BE2C (cell line): ENCODE measurements at regions not wholly inside any gene's neighbourhood (a gene's known extent, or its start where the extent isn't known, plus 50 kb on each side); places are given as distances from the start of the nearest gene placed in this dataset.

Experiments
- DNase-seq: peaks from one replicate; pipeline ENCODE4 v3.0.0-alpha.2; 2020
- H3K27me3 ChIP-seq: fragments of 250-450 bp; sonication (Bioruptor Pico); 2 replicates; pipeline ENCODE4 v1.5.1; 2020; ENCODE audit warnings: mild to moderate bottlenecking
- H3K36me3 ChIP-seq: fragments of 250-450 bp; sonication (Bioruptor Pico); 2 replicates; pipeline ENCODE4 v1.5.1; 2020; ENCODE audit warnings: mild to moderate bottlenecking
- H3K4me1 ChIP-seq: fragments of 250-450 bp; sonication (Bioruptor Pico); 2 replicates; pipeline ENCODE4 v1.5.1; 2020
- H3K4me3 ChIP-seq: 2 replicates; pipeline ENCODE4 v1.5.1; 2011; ENCODE audit warnings: low read depth, low read length
- H3K9me3 ChIP-seq: fragments of 250-450 bp; sonication (Bioruptor Pico); 2 replicates; pipeline ENCODE4 v1.5.1; 2020
- TF ChIP-seq, protein P1 (sequence below): IDR thresholded peaks from 2 replicates; pipeline ENCODE4 v1.5.1; 2012; ENCODE audit warnings: mild to moderate bottlenecking, low read depth, low read length

DNA sequence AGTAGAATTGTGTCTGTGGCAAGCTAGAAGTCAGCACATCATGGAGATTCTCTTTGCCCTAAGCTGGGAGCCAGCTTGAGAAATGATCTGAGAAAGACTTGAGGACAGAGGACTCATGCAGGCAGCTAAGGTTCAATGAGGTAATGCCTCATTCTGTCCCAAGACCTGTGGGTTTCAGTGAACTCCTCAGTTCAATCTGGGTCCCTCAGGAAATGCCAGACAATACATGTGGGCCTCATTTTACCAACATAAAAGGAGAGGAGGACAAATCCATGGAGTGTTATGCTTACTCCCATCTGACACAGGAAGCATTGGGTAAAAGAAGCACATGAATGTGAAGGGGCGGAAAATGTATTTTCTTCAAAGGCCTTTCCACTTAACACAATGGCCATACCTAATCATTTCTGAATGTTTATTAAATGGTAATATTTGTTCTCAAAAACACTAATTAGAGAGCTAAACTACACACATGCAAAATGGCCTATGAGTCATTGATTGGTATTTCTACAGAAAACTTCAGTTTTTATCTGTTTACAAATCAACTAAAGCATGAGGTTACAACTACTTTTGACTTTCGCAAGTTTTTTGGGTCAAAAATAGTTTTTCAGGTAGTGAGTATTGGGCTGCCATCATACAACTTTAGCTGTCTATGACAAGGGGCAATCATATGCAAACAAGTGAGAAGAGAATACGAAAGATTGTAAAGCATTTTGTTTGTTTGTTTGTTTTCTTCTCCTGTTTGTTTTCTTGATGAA is 205.3 kb downstream of the CHRM2 start:
- Histone ChIP-seq H3K9me3 (no peaks in the 10 kb centered on the region), H3K27me3 (no peaks in the 10 kb centered on the region), H3K36me3 (no peaks in the 10 kb centered on the region), H3K4me1 (no peaks in the 10 kb centered on the region), H3K4me3 (no peak overlapping the region)
- no peak for DNase-seq
- TF ChIP-seq, protein P1, sequence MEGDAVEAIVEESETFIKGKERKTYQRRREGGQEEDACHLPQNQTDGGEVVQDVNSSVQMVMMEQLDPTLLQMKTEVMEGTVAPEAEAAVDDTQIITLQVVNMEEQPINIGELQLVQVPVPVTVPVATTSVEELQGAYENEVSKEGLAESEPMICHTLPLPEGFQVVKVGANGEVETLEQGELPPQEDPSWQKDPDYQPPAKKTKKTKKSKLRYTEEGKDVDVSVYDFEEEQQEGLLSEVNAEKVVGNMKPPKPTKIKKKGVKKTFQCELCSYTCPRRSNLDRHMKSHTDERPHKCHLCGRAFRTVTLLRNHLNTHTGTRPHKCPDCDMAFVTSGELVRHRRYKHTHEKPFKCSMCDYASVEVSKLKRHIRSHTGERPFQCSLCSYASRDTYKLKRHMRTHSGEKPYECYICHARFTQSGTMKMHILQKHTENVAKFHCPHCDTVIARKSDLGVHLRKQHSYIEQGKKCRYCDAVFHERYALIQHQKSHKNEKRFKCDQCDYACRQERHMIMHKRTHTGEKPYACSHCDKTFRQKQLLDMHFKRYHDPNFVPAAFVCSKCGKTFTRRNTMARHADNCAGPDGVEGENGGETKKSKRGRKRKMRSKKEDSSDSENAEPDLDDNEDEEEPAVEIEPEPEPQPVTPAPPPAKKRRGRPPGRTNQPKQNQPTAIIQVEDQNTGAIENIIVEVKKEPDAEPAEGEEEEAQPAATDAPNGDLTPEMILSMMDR: no peak
